HG02970 (cell line): ENCODE measurements at regions not wholly inside any gene's neighbourhood (a gene's known extent, or its start where the extent isn't known, plus 50 kb on each side); places are given as distances from the start of the nearest gene placed in this dataset.

Experiments used
- ATAC-seq: cut with Tn5 transposase; IDR thresholded peaks from one replicate; pipeline ENCODE4 v1.9.1; 2021; ENCODE audit warnings: mild to moderate bottlenecking, moderate library complexity, moderate number of reproducible peaks; ENCODE audit not compliant: unreplicated experiment, low FRiP score

GRCh38 chr22:47342446-47342845 lies 580.0 kb downstream of the TBC1D22A start:
- ATAC-seq: no peak

DNA sequence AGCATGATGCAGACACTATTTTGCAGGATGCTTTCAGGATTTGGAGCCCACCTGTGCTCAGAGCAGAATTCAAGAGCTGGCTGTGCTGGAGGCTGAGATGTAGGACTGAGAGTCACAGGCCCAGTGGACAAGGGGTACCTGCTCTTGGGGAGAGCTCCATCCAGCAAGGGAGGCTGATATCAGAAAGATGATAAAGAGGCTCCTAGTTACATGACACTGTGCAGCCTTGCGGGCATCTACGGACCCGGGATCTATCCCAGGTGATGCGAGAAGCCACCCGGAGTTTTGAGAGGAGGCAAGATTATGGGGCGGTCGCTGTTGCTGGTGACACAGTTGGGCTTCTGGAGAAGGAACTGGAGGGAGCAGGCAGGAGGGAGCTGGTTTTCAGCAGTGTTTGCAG lies 579.0 kb downstream of the TBC1D22A start:
- ATAC-seq: no peak

DNA sequence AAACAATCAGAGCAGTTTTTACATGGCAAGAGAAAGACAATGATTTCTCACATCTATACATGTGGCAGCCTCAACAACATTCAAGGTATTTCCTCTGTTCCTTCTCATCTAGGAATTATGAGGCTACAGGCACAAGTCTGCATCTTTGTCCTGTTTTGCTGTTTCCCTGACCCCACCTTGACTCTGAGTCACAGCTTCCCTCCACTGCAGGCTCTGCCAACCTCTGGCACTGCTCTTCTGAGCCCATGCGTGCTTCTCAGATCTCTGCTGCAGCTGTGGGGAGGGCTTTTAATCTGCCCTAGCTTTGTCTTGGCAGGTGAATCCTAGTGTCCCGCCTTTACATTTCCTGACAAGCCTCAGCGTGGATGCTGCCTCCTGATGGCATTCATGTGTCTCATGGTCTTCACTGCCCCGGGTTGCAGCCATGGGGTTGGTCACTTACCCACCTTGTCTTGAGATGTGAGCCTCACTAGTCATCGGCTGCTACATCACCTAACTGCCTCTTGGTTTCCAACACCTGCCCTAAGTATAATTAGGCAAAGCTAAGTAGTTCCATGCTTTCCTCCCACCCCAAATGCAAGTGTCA lies 578.5 kb downstream of the TBC1D22A start:
- ATAC-seq: no peak

DNA sequence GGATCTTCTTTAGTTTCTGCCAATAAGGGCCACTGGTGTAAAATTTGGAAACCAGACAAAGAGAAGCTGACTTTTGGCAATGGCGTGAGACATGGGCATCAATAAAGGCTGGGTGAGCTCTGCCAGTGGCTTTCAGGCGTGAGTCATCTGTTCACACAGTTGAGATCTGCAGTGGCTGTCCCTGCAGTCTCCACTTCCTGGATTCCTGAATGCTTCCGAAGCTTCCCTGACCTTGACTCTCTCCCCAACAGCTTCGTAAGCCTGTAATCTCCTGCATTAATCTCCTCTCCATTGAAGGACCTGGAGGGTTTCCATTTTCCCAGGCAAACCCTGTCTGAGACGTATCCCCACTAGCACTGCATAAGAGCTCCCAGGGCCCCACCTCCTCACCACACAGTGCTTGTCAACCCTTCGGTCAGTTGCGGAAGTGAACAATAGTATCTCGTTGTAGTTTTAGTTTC lies 574.7 kb downstream of the TBC1D22A start:
- ATAC-seq: no peak

DNA sequence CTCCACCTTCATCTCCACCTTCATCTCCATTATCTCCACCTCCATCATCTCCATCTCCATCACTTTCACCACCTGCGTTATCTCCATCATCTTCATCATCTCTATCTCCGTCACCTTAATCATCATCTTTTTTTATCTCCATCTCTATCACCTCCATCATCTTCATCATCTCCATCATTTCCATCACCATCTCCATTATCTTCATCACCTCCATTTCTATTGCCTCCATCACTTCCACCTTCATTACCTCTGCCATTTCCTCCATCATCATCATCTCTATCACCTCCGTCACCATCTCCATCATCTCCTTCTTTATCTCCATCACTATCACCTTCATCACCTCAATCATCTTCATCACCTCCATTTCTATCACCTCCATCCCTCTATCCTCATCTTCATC lies 573.5 kb downstream of the TBC1D22A start:
- no peak for ATAC-seq

DNA sequence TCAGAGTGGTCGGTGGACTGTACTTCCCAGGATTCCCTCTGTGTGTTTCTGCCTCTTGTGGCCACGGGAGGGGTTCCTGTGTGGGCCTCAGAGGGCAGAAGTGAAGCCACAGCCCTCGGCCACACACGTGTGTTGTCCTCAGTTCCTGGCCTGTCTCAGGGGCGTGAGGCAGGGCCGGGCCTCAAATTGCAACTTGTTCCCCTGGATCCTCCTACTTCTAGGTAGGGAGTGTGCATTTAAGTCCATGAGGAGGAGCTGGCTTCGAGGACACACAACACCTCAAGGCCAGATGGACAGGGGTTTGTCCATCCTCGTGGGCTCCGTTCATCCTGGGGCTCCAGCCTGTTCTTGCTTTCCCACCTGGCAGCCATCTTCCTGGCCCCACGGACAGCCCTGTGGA lies 573.0 kb downstream of the TBC1D22A start:
- ATAC-seq: no peak

GRCh38 chr22:47334601-47335000 lies 572.2 kb downstream of the TBC1D22A start:
- no peak for ATAC-seq

GRCh38 chr22:47333625-47334024 lies 571.2 kb downstream of the TBC1D22A start:
- ATAC-seq: no peak

DNA sequence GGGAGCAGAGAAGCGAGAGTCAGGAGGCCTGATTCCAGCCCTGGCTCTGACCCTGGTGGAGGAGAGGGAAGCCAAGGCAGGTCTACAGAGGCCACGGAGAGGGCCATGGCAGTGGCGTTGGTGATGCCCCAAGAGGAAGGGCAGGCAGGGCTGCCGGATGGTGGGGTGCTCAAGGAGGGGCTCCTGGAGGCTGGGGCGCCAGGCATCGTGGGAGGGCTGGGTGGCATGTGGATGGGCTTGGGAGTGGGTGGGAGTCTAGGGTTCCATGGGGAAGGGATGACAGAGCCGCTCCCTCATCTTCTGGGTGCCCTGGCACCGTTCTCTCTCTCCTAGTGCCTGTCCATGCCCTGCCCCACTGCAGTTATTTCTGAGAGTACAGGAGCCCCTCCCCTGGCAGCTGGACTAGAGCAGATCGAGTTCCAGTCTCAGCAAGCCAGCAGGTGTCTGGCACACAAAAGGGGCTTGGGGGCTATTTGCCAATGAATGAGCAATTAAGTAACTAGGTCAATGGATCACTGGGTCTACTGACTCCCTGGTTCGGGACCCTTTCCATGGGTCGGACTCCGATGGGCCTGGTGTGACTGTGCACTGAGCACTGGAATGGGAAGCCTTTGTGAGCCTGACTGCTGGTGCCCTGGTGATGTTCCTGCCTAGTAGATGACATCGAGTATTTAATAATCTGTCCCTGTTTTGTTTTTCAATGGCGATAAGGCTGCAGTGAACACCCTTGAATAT lies 570.0 kb downstream of the TBC1D22A start:
- ATAC-seq: no peak

DNA sequence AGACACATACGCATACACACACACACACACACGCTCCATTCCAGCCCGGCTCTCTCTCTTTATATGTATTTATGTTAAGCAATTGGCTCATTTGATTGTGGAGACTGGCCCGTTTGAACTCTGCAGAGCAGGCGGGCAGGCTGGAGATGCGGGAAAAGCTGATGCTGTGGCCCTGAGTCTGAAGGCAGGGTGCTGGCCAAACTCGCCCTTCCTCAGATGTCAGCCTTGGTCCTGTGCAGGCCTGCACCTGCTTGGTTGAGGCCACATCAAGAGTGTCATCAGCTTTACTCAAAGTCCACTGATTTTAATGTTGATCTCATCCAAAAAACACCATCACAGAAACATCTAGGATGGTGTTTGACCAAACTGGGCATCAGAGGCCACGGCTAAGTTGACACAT lies 569.3 kb downstream of the TBC1D22A start:
- no peak for ATAC-seq

DNA sequence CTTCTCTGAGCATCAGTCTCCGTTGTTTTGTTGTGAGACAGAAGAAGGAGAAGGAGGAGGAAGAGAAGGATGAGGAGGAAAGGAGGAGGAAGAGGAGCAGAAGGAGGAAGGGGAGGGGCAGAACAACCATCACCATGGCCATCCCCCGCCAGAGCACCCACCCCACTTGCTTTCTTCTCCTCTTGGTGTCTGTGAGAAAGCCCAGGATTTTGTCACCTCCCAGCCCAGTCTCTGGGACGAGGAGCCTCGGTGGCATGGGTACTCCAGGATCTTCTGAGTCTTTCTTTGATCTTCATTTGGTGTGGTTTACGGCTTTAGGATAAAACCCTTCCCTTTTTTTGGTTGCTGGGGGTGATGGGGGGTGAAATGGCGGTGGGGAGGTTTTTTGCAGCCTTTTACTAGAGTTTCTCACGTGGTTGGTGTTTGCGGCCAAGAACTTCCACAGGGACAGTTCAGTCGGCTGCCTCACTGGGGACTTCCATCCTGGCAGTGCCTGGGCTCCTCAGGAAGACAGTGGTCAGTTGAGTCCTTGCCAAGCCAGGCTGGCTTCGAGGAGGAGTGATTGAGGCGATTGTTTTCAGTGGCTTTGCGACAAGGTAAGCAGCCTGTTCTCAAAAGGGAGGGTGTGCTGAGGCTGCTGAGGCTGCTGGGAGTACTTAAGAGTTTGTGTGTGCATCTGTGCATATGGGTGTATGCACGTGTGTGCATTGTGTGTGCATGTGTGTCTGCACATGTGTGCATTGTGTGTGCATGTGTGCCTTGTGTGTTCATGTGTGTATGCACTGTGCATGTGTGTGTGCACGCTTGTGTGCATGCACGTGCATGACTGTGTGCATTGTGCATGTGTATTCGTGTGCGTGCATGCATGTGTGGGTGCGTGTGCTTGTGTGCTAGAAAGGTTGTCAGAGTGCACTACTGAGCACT lies 567.5 kb downstream of the TBC1D22A start:
- no peak for ATAC-seq

DNA sequence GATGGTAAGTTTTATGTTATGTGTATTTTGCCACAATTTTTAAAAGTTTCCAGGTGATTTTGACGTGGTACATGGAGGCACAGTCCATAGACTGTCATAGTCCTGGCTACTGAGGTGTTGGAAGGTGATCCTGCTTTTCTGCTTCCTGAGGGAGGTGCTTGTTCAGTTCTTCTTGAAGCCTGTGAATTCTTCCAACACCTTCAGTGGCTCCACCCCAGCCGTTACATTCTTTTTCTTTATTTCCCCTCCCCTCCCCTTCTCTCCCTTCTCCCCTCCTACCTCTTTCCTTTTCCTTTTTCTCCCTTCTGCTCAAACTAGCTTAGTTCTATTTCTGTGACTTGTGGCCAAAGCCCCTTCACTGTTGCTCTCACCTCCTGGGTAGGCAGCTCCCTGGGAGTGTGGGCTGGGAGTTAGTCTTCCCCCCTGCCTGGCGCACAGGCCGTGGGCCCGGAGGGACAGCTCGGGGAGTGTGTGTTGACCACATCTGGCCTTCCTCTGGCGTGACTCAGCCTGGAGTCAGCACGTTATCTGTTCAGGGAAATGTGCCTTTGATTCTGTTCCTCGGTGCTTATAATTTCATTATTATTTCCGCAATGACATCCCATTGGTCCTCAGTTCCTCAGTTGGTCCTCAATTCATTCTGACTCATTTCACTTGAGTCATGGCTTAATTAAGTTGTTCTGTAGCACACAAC lies 566.2 kb downstream of the TBC1D22A start:
- ATAC-seq: no peak

DNA sequence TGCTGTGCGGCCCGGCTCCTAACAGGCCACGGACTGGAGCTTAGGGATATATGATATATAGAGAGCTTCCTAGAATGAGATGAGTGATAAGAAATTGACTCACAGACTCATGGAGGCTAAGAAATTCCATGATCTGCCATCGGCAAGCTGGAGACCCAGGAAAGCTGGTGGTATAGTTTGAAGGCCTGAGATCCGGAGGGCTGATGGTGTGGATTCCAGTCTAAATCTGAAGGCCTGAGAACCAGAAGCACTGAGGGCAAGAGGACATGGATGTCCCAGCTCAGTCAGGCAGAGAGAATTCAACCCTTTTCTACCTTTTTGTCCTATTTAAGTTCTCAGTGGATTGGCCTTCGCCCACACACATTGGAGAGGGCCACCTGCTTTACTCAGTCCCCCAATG lies 564.8 kb downstream of the TBC1D22A start:
- no peak for ATAC-seq

DNA sequence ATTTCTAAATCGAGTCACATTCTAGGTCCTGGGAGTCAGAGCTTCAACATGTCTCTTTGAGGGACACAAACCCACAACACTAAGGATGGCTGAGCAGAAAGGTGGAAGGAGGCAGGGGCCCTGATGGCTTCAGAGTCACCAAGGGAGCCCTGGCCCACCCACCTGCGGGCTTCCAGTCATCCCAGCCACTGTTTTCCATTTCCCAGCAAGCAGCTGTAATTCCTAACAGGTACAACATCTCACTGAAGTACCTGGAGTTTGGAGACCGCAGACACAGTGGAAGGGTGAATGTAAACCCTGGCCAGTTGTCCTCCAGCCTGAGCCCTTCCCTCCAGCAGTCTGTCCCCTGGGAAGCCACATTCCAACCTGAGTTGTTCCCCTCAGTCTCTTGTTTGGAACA lies 562.8 kb downstream of the TBC1D22A start:
- ATAC-seq: no peak

- no peak for ATAC-seq
These were observed 562.1 kb downstream of the TBC1D22A start for GRCh38 chr22:47324435-47324990.

GRCh38 chr22:47323518-47323917 lies 561.1 kb downstream of the TBC1D22A start:
- no peak for ATAC-seq

DNA sequence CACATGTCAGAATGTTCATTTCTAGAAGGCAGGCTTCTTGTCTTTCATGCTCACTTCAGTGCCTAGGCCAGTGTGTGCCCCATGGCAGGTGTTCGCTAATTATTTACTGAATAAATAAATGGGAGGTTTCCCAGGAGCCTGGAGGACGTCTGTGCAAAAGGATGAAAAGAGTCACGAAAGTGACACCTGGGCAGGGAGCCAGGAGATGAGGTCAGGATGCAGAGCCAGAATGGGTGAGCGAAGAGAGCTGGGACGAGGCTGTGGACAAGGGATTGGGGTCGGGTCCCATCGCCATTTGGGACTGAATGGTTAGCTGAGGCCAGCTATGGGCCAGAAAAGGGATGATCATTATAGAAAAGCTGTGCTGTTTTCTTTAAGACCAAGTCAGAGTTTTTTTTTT lies 560.4 kb downstream of the TBC1D22A start:
- no peak for ATAC-seq

DNA sequence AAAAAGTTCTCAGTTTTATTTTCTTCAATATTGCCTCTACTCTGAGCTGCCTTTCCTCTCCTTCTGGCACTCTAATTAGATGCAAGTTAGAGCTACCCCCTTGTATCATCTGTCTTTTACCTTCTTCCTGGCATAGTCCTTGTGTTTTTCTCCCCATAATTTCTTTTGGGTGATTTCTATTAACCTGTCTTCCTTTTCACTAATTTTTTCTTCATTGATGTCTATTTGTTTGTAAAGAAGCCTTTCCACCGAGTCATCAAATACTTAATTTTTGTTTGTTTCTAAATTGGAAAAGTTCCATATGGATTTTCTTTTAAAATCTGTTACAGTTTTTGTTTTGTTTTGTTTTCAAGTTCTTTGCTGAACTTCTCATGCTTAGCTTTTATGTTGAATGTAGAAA lies 558.1 kb downstream of the TBC1D22A start:
- ATAC-seq: no peak

DNA sequence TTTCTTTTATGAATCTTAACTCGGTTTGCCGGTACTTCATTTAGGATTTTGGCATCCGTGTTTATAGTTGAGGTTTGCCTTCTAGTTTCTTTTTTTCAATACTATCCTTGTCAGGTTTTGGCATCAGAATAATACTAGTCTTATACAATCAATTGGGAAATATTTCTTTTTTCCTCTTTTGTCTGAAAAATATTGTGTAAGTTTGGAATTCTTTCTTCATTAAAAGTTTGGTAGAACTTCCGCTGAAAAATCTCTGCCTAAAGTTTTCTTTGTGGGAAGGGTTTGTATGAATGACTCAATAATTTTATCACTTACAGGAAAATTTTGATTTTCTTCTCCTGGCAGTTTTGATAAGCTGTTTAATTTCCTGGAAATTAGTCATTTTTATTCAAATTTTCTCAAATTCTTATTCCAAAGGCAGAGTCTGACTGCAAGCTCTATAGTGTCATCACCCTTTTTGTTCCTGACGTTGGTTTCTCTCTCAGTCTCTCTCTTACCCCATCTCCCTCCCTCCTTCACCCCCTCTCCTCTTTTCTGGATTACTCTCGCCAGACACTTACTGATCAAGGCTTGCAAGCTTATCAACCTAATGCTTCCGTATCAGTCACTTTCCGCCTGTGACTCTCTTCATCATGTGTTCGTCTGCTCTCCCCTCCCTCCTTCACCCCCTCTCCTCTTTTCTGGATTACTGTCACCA lies 555.7 kb downstream of the TBC1D22A start:
- no peak for ATAC-seq
